MCF 10A (cell line): ENCODE measurements at regions not wholly inside any gene's neighbourhood (a gene's known extent, or its start where the extent isn't known, plus 50 kb on each side); places are given as distances from the start of the nearest gene placed in this dataset.
A peak's percentile ranks its signal among the peaks of the same experiment; 100 is the strongest.

Experiments
- BruUV-seq: library from RNA; stranded (reverse); fragments of 400-500 nt; replicated peaks from 2 replicates; lab custom pipeline; 2021; lab: Mats Ljungman, UMichigan
- CTCF ChIA-PET: fragments of 300-600 bp; sonication (Branson Sonifier 250); formaldehyde crosslinking; extraction: SDS; loops from one replicate; lab custom pipeline; 2021; ENCODE audit warnings: antibody characterized with exemption, inconsistent platforms; lab: Yijun Ruan, JAX
- POLR2A ChIA-PET: fragments of 300-600, 350-650 bp; sonication (Branson Sonifier 250); formaldehyde crosslinking; extraction: SDS; loops from one replicate; lab custom pipeline; 2020; ENCODE audit warnings: antibody characterized with exemption, inconsistent platforms; lab: Yijun Ruan, JAX
- DNase-seq: peaks from one replicate; pipeline ENCODE4 v3.0.0-alpha.2; 2018; ENCODE audit not compliant: unreplicated experiment
- H3K27ac Mint-ChIP-seq: one replicate; pipeline ENCODE4 v1.8.0; 2022; ENCODE audit warnings: mild to moderate bottlenecking, low read depth, mixed read lengths; ENCODE audit not compliant: unreplicated experiment
- H3K27me3 Mint-ChIP-seq: one replicate; pipeline ENCODE4 v1.8.0; 2022; ENCODE audit warnings: mixed read lengths; ENCODE audit not compliant: insufficient read depth, unreplicated experiment
- H3K36me3 Mint-ChIP-seq: one replicate; pipeline ENCODE4 v1.8.0; 2022; ENCODE audit warnings: mild to moderate bottlenecking, moderate library complexity, mixed read lengths; ENCODE audit not compliant: insufficient read depth, unreplicated experiment
- H3K4me1 Mint-ChIP-seq: one replicate; pipeline ENCODE4 v1.8.0; 2022; ENCODE audit warnings: mixed read lengths; ENCODE audit not compliant: insufficient read depth, unreplicated experiment
- H3K4me3 Mint-ChIP-seq: one replicate; pipeline ENCODE4 v1.8.0; 2022; ENCODE audit warnings: mild to moderate bottlenecking, moderate library complexity, mixed read lengths; ENCODE audit not compliant: unreplicated experiment
- H3K9me3 Mint-ChIP-seq: one replicate; pipeline ENCODE4 v1.8.0; 2022; ENCODE audit warnings: mixed read lengths; ENCODE audit not compliant: unreplicated experiment
- intact Hi-C: fragments of 100-400 bp; cut with micrococcal nuclease; formaldehyde crosslinking; loops from 2 replicates; pipeline ENCODE4 v1.14.1; 2022
- TF ChIP-seq, protein P1 (sequence below): fragments of 200-600 bp; IDR thresholded peaks from one replicate; pipeline ENCODE4 v1.8.0; 2022; ENCODE audit warnings: antibody characterized with exemption, mild to moderate bottlenecking; ENCODE audit not compliant: unreplicated experiment

DNA sequence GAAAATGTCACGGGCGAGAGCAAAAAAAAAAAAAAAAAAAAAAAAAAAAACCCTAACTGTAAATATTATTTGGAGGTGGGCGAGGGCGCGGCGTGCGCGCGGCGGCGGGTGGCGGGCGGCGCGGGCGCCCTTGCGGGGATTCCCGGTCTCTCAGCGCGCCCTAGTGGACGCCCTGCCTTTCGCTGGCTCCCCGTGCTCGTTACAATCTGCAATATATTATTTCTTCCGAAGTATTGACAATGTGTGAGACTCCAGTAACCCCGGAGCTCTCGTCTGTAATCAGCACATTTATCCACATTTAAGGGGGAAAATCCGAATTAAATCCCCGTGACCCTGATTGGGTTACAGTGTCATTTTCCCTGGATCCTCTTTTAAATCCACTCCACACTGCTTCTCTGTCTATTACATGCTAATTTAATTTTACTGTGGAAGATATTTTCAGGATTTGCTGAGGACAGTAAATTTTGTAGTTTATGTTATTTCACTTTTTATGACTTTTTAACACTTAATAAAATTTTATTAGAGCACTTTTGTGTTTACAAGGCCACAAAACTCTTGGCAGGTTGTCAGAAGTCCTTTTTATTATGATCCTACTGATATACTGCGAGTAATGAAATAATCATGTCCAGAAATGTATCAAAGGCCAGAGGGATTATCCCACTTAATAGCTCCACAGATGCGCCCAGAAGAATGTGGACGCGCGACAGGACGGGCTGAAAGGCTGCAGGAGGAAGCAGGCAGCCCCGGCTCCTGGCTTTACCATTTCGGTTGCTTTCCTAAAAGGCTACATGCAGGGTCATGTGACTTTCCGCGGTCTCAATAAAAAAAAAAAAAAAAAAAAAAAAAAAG is 369.1 kb downstream of the MTX2 start:
- no peak overlapping the region for H3K27ac Mint-ChIP-seq
- TF ChIP-seq, protein P1, sequence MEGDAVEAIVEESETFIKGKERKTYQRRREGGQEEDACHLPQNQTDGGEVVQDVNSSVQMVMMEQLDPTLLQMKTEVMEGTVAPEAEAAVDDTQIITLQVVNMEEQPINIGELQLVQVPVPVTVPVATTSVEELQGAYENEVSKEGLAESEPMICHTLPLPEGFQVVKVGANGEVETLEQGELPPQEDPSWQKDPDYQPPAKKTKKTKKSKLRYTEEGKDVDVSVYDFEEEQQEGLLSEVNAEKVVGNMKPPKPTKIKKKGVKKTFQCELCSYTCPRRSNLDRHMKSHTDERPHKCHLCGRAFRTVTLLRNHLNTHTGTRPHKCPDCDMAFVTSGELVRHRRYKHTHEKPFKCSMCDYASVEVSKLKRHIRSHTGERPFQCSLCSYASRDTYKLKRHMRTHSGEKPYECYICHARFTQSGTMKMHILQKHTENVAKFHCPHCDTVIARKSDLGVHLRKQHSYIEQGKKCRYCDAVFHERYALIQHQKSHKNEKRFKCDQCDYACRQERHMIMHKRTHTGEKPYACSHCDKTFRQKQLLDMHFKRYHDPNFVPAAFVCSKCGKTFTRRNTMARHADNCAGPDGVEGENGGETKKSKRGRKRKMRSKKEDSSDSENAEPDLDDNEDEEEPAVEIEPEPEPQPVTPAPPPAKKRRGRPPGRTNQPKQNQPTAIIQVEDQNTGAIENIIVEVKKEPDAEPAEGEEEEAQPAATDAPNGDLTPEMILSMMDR = peak; percentile 85
- no peaks in the 10 kb centered on the region for H3K9me3 Mint-ChIP-seq
- ChIA-PET POLR2A (interaction anchor here (0.5 to 1.8 kb wide), 12 partner anchors 13 to 1435 kb away, joined by 3 to 6 read pairs (median 4); partner anchors contain the start of gene MTX2), CTCF (interaction anchor here (0.6 to 6.5 kb wide), 35 partner anchors 10 to 1607 kb away, joined by 3 to 98 read pairs (median 6); partner anchors contain the start of gene HOXD4)
- BruUV-seq = TSS peak; percentile 58
- DNase-seq = peak; percentile 61
- no peaks in the 10 kb centered on the region for H3K27me3 Mint-ChIP-seq
- intact Hi-C loops = loop anchor here (1.0 to 10.0 kb wide), 7 partner anchors 84 to 509 kb away; partner anchors contain the start of gene MTX2
- no peaks in the 10 kb centered on the region for H3K36me3 Mint-ChIP-seq
- peaks cover 6% of the 10 kb centered on the region for H3K4me1 Mint-ChIP-seq
- peak overlapping the region; percentile 74 for H3K4me3 Mint-ChIP-seq

DNA sequence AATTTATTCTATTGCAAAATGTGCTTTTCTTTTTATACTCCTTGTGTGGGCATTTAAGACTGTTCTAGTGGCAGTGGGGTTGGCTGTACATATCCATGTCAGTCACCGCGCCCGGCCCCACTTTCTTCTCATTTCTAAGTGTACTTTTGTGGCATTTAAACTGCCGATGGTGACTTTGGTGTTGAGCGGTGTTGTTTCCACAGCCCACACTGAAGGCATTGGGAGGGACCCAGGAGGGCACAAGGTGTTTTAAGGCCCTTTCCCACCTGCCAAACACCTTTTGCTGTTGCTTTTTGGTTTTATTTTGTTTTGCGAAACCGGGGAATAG is 369.7 kb downstream of the MTX2 start:
- POLR2A ChIA-PET = interaction anchor here (0.5 to 1.4 kb wide), 2 partner anchors 36 to 85 kb away, joined by 3 read pairs; no protein-coding TSS in a partner anchor
- CTCF ChIA-PET = interaction anchor here (0.8 to 6.5 kb wide), 12 partner anchors 13 to 512 kb away, joined by 3 to 98 read pairs (median 14); no protein-coding TSS in a partner anchor
- H3K27me3 Mint-ChIP-seq = no peaks in the 10 kb centered on the region
- H3K27ac Mint-ChIP-seq = no peak overlapping the region
- BruUV-seq = no TSS peak
- H3K36me3 Mint-ChIP-seq = no peaks in the 10 kb centered on the region
- H3K4me3 Mint-ChIP-seq = no peak overlapping the region
- TF ChIP-seq, protein P1 = no peak
- H3K4me1 Mint-ChIP-seq = peaks cover 6% of the 10 kb centered on the region
- H3K9me3 Mint-ChIP-seq = no peaks in the 10 kb centered on the region
- no peak for DNase-seq
- intact Hi-C loops = loop anchor here (2.0 to 10.0 kb wide), 2 partner anchors 176 to 374 kb away; partner anchors contain the start of gene MTX2

DNA sequence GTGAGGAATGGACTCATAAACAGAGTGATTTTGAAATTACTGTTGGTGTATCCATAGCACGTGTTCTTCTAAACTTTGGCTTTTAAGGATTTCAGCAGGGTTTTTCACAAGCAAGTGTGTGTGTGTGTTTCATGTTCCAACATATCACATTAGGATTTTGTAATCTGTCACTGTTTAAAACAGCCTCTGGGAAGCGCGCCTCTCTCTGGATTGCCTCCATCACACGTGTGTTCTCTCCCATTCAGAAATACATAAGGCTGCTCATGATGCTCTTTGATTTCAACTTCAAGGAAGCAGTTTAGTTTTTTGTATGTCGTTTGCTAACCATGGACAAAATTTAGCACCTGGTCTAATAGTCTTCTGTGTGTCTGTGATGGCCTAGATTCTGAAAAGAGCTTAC is 370.4 kb downstream of the MTX2 start:
- Mint-ChIP-seq H3K4me1 (peaks cover 6% of the 10 kb centered on the region), H3K27me3 (no peaks in the 10 kb centered on the region), H3K9me3 (no peaks in the 10 kb centered on the region), H3K36me3 (no peaks in the 10 kb centered on the region), H3K4me3 (no peak overlapping the region), H3K27ac (no peak overlapping the region)
- intact Hi-C loops = loop anchor here (2.0 to 10.0 kb wide), 2 partner anchors 175 to 375 kb away; partner anchors contain the start of gene MTX2
- BruUV-seq = no TSS peak
- ChIA-PET CTCF (interaction anchor here (0.6 to 6.5 kb wide), 12 partner anchors 13 to 512 kb away, joined by 3 to 98 read pairs (median 6); no protein-coding TSS in a partner anchor), POLR2A (interaction anchor here (0.7 to 2.9 kb wide), 2 partner anchors 12 to 86 kb away, joined by 3 to 7 read pairs; no protein-coding TSS in a partner anchor)
- TF ChIP-seq, protein P1 = no peak
- DNase-seq = no peak

DNA sequence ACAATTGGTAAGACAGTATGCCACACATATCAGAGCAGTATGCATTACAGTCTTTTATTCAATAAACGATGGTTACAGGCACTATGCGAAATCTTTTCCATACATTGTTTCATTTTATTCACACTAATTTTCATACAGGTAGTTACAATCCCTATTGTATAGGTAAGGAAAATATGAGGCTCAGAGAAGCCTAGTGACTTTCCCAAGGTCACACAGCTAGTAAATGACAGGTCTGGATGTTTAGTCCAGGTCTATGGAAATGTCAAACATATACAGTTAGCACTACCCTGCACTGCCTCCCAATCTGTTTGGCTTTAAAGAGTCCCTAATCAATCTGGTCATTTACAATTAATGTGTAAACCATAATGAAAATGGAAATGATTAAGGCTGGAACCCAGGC is 372.2 kb downstream of the MTX2 start:
- Mint-ChIP-seq H3K4me1 (peaks cover 6% of the 10 kb centered on the region), H3K36me3 (no peaks in the 10 kb centered on the region), H3K27ac (no peak overlapping the region), H3K27me3 (no peaks in the 10 kb centered on the region), H3K9me3 (no peaks in the 10 kb centered on the region), H3K4me3 (no peak overlapping the region)
- ChIA-PET CTCF (interaction anchor here (0.6 to 6.5 kb wide), 5 partner anchors 173 to 525 kb away, joined by 3 to 98 read pairs (median 3); no protein-coding TSS in a partner anchor), POLR2A (interaction anchor here (2.9 kb wide), 1 partner anchor 87 kb away, joined by 7 read pairs; no protein-coding TSS in a partner anchor)
- no peak for DNase-seq
- TF ChIP-seq, protein P1 = no peak
- no TSS peak for BruUV-seq
- intact Hi-C loops = no loop called here
